Neural progenitor cell (in vitro differentiated cells): ENCODE measurements at regions not wholly inside any gene's neighbourhood (a gene's known extent, or its start where the extent isn't known, plus 50 kb on each side); places are given as distances from the start of the nearest gene placed in this dataset.

ENCODE experiments used
- DNase-seq: peaks from one replicate; pipeline ENCODE4 v3.0.0-alpha.2; 2016; ENCODE audit warnings: low spot score
- H2AFZ ChIP-seq: fragments of 200-600 bp; sonication (generic); replicated peaks from 2 replicates; pipeline ENCODE4 v1.6.1; 2016; ENCODE audit warnings: antibody characterized with exemption
- H3F3A ChIP-seq: fragments of 200-600 bp; sonication (generic); 2 replicates; pipeline ENCODE4 v1.6.1; 2016; ENCODE audit warnings: antibody characterized with exemption, low read depth
- H3K27ac ChIP-seq: fragments of 200-600 bp; sonication (generic); 2 replicates; pipeline ENCODE4 v1.5.1; 2016; ENCODE audit warnings: mild to moderate bottlenecking
- H3K27me3 ChIP-seq: fragments of 200-600 bp; sonication (generic); 2 replicates; pipeline ENCODE4 v1.6.1; 2016; ENCODE audit warnings: mild to moderate bottlenecking, moderate library complexity
- H3K36me3 ChIP-seq: fragments of 200-600 bp; sonication (generic); 2 replicates; pipeline ENCODE4 v1.5.1; 2016
- H3K4me1 ChIP-seq: fragments of 200-600 bp; sonication (generic); 2 replicates; pipeline ENCODE4 v1.6.1; 2016; ENCODE audit warnings: mixed run types
- H3K4me2 ChIP-seq: fragments of 200-600 bp; sonication (generic); 2 replicates; pipeline ENCODE4 v1.6.1; 2016
- H3K4me3 ChIP-seq: fragments of 200-600 bp; sonication (generic); 2 replicates; pipeline ENCODE4 v1.5.1; 2016
- H3K79me2 ChIP-seq: fragments of 200-600 bp; sonication (generic); 2 replicates; pipeline ENCODE4 v1.6.1; 2016; ENCODE audit warnings: low read depth
- H3K9ac ChIP-seq: fragments of 200-600 bp; sonication (generic); 2 replicates; pipeline ENCODE4 v1.6.1; 2016
- H3K9me3 ChIP-seq: fragments of 200-600 bp; sonication (generic); 2 replicates; pipeline ENCODE4 v1.5.1; 2016; ENCODE audit warnings: low read depth
- H4K20me1 ChIP-seq: fragments of 200-600 bp; sonication (generic); 2 replicates; pipeline ENCODE4 v1.6.1; 2016; ENCODE audit warnings: low read depth
- H3K27ac Mint-ChIP-seq: 3 replicates; pipeline ENCODE4 v1.8.0; 2021; ENCODE audit warnings: mixed read lengths
- H3K27me3 Mint-ChIP-seq: 2 replicates; pipeline ENCODE4 v1.8.0; 2022; ENCODE audit warnings: low read depth, mild to moderate bottlenecking, inconsistent platforms, moderate library complexity, mixed read lengths; ENCODE audit not compliant: insufficient read depth
- H3K36me3 Mint-ChIP-seq: 3 replicates; pipeline ENCODE4 v1.8.0; 2021; ENCODE audit warnings: mixed read lengths
- H3K4me1 Mint-ChIP-seq: 3 replicates; pipeline ENCODE4 v1.8.0; 2021; ENCODE audit warnings: mixed read lengths
- H3K4me3 Mint-ChIP-seq: 3 replicates; pipeline ENCODE4 v1.8.0; 2021; ENCODE audit warnings: mild to moderate bottlenecking, moderate library complexity, mixed read lengths
- H3K9me3 Mint-ChIP-seq: 3 replicates; pipeline ENCODE4 v1.8.0; 2020; ENCODE audit warnings: mixed read lengths
- EZH2 ChIP-seq: fragments of 200-600 bp; sonication (generic); IDR thresholded peaks from 2 replicates; pipeline ENCODE4 v1.6.1; 2017; ENCODE audit warnings: antibody characterized with exemption, mild to moderate bottlenecking, moderate library complexity
- EZH2phosphoT487 ChIP-seq: fragments of 200-600 bp; sonication (generic); IDR thresholded peaks from 2 replicates; pipeline ENCODE4 v1.6.1; 2017; ENCODE audit warnings: antibody characterized with exemption
- TF ChIP-seq, protein P1 (sequence below): fragments of 200-600 bp; sonication (generic); IDR thresholded peaks from 2 replicates; pipeline ENCODE4 v1.5.1; 2017; ENCODE audit warnings: antibody characterized with exemption, mild to moderate bottlenecking

DNA sequence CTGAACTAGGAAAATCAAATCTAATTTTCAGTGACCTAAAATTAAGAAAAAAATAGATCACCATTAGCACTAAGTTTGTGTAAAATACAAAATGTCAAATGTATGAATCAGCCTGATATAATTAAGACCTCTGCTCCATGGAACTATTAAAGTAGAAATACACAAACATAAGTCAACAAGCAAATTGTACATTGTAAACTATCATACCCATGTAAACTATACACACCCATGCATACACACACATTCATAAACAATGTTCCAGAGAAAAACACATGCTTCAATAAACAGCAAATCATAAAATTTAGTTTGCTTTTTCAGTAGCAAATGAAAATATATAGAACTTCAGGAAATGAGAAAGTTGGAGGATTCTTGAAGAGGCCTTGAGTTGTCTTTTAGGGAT lies 199.7 kb upstream of the VSTM2A start:
- H3K4me1 Mint-ChIP-seq: no peaks in the 10 kb centered on the region

DNA sequence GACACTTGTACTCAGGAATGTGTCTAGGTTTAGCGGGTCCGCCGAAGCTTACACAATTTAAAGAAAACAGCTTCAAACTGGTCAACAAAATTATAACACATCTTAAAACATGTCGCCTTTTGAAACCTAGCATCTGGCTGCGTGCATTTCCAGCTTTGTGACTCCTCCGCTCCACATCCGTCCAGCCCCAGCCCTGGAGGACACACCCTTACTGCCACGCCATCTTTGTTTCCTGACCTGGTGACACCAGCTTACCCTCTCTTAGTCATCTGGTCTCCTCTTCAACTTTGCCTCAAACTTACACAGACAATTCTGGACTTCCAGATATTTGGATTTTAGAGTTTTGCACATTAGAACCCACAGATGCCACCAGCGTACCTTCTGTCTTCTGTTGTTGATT lies 198.7 kb upstream of the VSTM2A start:
- H3K4me3 ChIP-seq: no peak overlapping the region
- no peaks in the 10 kb centered on the region for H3K27me3 ChIP-seq
- Mint-ChIP-seq H3K27me3 (no peaks in the 10 kb centered on the region), H3K4me3 (no peak overlapping the region), H3K4me1 (no peaks in the 10 kb centered on the region), H3K36me3 (no peaks in the 10 kb centered on the region), H3K9me3 (peaks cover 2% of the 10 kb centered on the region), H3K27ac (no peak overlapping the region)
- H3K79me2 ChIP-seq: no peaks in the 10 kb centered on the region
- no peaks in the 10 kb centered on the region for H3K36me3 ChIP-seq
- no peak overlapping the region for H3K27ac ChIP-seq
- no peaks in the 10 kb centered on the region for H3K9me3 ChIP-seq
- no peak overlapping the region for H3K9ac ChIP-seq
- no peak for TF ChIP-seq EZH2phosphoT487
- TF ChIP-seq, protein P1, sequence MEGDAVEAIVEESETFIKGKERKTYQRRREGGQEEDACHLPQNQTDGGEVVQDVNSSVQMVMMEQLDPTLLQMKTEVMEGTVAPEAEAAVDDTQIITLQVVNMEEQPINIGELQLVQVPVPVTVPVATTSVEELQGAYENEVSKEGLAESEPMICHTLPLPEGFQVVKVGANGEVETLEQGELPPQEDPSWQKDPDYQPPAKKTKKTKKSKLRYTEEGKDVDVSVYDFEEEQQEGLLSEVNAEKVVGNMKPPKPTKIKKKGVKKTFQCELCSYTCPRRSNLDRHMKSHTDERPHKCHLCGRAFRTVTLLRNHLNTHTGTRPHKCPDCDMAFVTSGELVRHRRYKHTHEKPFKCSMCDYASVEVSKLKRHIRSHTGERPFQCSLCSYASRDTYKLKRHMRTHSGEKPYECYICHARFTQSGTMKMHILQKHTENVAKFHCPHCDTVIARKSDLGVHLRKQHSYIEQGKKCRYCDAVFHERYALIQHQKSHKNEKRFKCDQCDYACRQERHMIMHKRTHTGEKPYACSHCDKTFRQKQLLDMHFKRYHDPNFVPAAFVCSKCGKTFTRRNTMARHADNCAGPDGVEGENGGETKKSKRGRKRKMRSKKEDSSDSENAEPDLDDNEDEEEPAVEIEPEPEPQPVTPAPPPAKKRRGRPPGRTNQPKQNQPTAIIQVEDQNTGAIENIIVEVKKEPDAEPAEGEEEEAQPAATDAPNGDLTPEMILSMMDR: no peak
- no peak for TF ChIP-seq EZH2
- H4K20me1 ChIP-seq: no peaks in the 10 kb centered on the region
- no peak overlapping the region for H2AFZ ChIP-seq
- H3F3A ChIP-seq: no peaks in the 10 kb centered on the region
- no peak overlapping the region for H3K4me2 ChIP-seq
- no peaks in the 10 kb centered on the region for H3K4me1 ChIP-seq
- DNase-seq: no peak

More for the DNA sequence above, 199.7 kb upstream of the VSTM2A start:
- no peak for DNase-seq
- H3K79me2 ChIP-seq: no peaks in the 10 kb centered on the region
- H2AFZ ChIP-seq: no peak overlapping the region
- H3K36me3 ChIP-seq: no peaks in the 10 kb centered on the region
- Mint-ChIP-seq H3K4me3 (no peak overlapping the region), H3K36me3 (no peaks in the 10 kb centered on the region), H3K27ac (no peak overlapping the region), H3K27me3 (no peaks in the 10 kb centered on the region), H3K9me3 (peaks cover 2% of the 10 kb centered on the region)
- no peaks in the 10 kb centered on the region for H3K4me1 ChIP-seq
- H3K4me3 ChIP-seq: no peak overlapping the region
- TF ChIP-seq, protein P1: no peak
- no peak for TF ChIP-seq EZH2phosphoT487
- no peak for TF ChIP-seq EZH2
- H3K9ac ChIP-seq: no peak overlapping the region
- H3K27ac ChIP-seq: no peak overlapping the region
- H3K27me3 ChIP-seq: no peaks in the 10 kb centered on the region
- H3F3A ChIP-seq: no peaks in the 10 kb centered on the region
- H3K4me2 ChIP-seq: no peak overlapping the region
- H3K9me3 ChIP-seq: no peaks in the 10 kb centered on the region
- no peaks in the 10 kb centered on the region for H4K20me1 ChIP-seq

DNA sequence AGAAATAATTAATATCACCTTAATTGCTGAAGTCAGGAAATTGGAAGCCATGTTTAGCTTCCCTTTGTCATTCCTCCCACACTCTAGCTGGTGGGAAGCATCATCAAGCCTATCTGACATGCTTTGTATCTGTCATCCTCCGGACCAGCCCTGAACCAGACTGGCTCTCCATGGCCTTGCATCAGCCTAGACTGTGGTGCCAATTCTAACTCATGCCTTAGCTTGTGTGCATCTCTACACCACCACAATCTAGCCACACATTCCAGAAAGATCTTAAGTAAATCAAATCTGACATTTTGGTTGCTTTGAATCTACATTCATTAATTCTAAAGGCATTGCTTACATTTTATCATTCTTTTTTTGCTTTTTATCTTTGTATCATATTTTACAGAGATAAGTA lies 196.4 kb upstream of the VSTM2A start:
- no peak for DNase-seq
- no peaks in the 10 kb centered on the region for H3F3A ChIP-seq
- no peak overlapping the region for H3K4me3 ChIP-seq
- no peak overlapping the region for H3K4me2 ChIP-seq
- H3K4me1 ChIP-seq: no peaks in the 10 kb centered on the region
- no peak overlapping the region for H2AFZ ChIP-seq
- TF ChIP-seq EZH2phosphoT487: no peak
- TF ChIP-seq EZH2: no peak
- TF ChIP-seq, protein P1: no peak
- Mint-ChIP-seq H3K4me1 (no peaks in the 10 kb centered on the region), H3K9me3 (peaks cover 2% of the 10 kb centered on the region), H3K4me3 (no peak overlapping the region), H3K27me3 (no peaks in the 10 kb centered on the region), H3K36me3 (no peaks in the 10 kb centered on the region), H3K27ac (peak overlapping the region; percentile 51)
- no peaks in the 10 kb centered on the region for H3K27me3 ChIP-seq
- no peaks in the 10 kb centered on the region for H3K79me2 ChIP-seq
- no peak overlapping the region for H3K27ac ChIP-seq
- no peak overlapping the region for H3K9ac ChIP-seq
- H3K9me3 ChIP-seq: no peaks in the 10 kb centered on the region
- no peaks in the 10 kb centered on the region for H3K36me3 ChIP-seq
- no peaks in the 10 kb centered on the region for H4K20me1 ChIP-seq
